ENCODE measurements at regions not wholly inside any gene's neighbourhood (a gene's known extent, or its start where the extent isn't known, plus 50 kb on each side); places are given as distances from the start of the nearest gene placed in this dataset.
"Not testable (repeated sequence)": the region's sequence is repeated elsewhere in the genome, so short reads cannot be mapped to it uniquely, and the experiment has no call there.

DNA sequence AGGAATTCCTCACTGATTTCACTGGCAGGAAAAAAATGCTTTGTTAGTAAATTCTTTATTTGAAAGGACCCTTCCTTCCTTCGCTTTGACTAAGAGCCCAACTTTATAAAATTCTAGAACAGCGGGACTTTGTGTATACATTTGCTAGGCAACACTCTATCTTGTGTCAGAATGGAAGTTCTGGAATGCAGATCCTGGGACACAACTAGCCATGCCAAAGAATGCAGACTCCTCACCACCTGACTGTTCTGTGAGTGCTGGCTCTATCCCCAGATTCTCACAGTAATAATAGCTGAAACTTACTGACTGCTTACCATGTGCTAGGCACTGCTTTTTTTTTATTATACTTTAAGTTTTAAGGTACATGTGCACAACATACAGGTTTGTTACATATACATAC, 73.3 kb upstream of the ZDHHC15 start:
- Histone ChIP-seq H3K27me3 (ENCODE audit: control insufficient read depth in 3 of 3, insufficient read depth in 3 of 3, low read length in 2 of 3) (no peaks in the 10 kb centered on the region), H3K27ac (ENCODE audit: low read depth in 1 of 2, low read length in 1 of 2) (peak overlapping the region in 1 of 2 donors; percentile 45), H3K9me3 (ENCODE audit: control insufficient read depth in 4 of 4, insufficient read depth in 3 of 4, low read length in 3 of 4) (no peaks in the 10 kb centered on the region), H3K36me3 (ENCODE audit: control insufficient read depth in 4 of 4, insufficient read depth in 4 of 4, low read length in 4 of 4) (no peaks in the 10 kb centered on the region), H3K4me1 (ENCODE audit: control insufficient read depth in 5 of 5, insufficient read depth in 5 of 5, low read length in 5 of 5) (no peaks in the 10 kb centered on the region), H3K4me3 (no peak overlapping the region), H3K9ac (ENCODE audit: insufficient read depth in 1 of 2, low read length in 2 of 2) (no peak overlapping the region)
- no peak for TF ChIP-seq CTCF (IDR thresholded peaks at IDR 0.05; ENCODE audit: control extremely low read depth, extremely low read depth)
- DNase-seq (peak in 1 of 3 donors; percentile 0), ATAC-seq (ENCODE audit: insufficient read depth, low FRiP score) (no peak)
- 54 to 69% methylated on average over 2 of the region's 2 CpGs for WGBS, 2 donors

GRCh38 chrX:75593186-75593585, 70.3 kb upstream of the ZDHHC15 start:
- H3K4me3 ChIP-seq; H3K9me3 ChIP-seq (ENCODE audit: control insufficient read depth in 4 of 4, insufficient read depth in 3 of 4, low read length in 3 of 4); H3K9ac ChIP-seq (ENCODE audit: insufficient read depth in 1 of 2, low read length in 2 of 2); H3K4me1 ChIP-seq (ENCODE audit: control insufficient read depth in 5 of 5, insufficient read depth in 5 of 5, low read length in 5 of 5); H3K27ac ChIP-seq (ENCODE audit: low read depth in 1 of 2, low read length in 1 of 2); H3K27me3 ChIP-seq (ENCODE audit: control insufficient read depth in 3 of 3, insufficient read depth in 3 of 3, low read length in 2 of 3); DNase-seq; H3K36me3 ChIP-seq (ENCODE audit: control insufficient read depth in 4 of 4, insufficient read depth in 4 of 4, low read length in 4 of 4); ATAC-seq (ENCODE audit: insufficient read depth, low FRiP score): not testable (repeated sequence)
- 82 to 86% methylated on average over 7 of the region's 7 CpGs for WGBS, 2 donors

GRCh38 chrX:75582511-75582910, 59.7 kb upstream of the ZDHHC15 start:
- Histone ChIP-seq H3K9me3 (ENCODE audit: control insufficient read depth in 4 of 4, insufficient read depth in 3 of 4, low read length in 3 of 4) (peaks cover 0 to 1% (median 0%) of the 10 kb centered on the region in 4 donors), H3K9ac (ENCODE audit: insufficient read depth in 1 of 2, low read length in 2 of 2) (no peak overlapping the region), H3K4me3 (no peak overlapping the region), H3K4me1 (ENCODE audit: control insufficient read depth in 5 of 5, insufficient read depth in 5 of 5, low read length in 5 of 5) (no peaks in the 10 kb centered on the region), H3K36me3 (ENCODE audit: control insufficient read depth in 4 of 4, insufficient read depth in 4 of 4, low read length in 4 of 4) (no peaks in the 10 kb centered on the region), H3K27ac (ENCODE audit: low read depth in 1 of 2, low read length in 1 of 2) (no peak overlapping the region), H3K27me3 (ENCODE audit: control insufficient read depth in 3 of 3, insufficient read depth in 3 of 3, low read length in 2 of 3) (no peaks in the 10 kb centered on the region)
- DNase-seq: no peak
- WGBS, 2 donors: 89 to 98% methylated on average over 13 of the region's 13 CpGs
- ATAC-seq (ENCODE audit: insufficient read depth, low FRiP score): no peak
- TF ChIP-seq CTCF (IDR thresholded peaks at IDR 0.05; ENCODE audit: control extremely low read depth, extremely low read depth): no peak
